ENCODE measurements at regions not wholly inside any gene's neighbourhood (a gene's known extent, or its start where the extent isn't known, plus 50 kb on each side); places are given as distances from the start of the nearest gene placed in this dataset.
A peak's percentile ranks its signal among the peaks of the same experiment; 100 is the strongest.
"Not testable (repeated sequence)": the region's sequence is repeated elsewhere in the genome, so short reads cannot be mapped to it uniquely, and the experiment has no call there.

- DNase-seq: no peak
Observed at GRCh38 chr13:50200569-50200968, 185.3 kb downstream of the KCNRG start.

- DNase-seq: peak; percentile 28
Observed at GRCh38 chr13:50200988-50201387, 185.7 kb downstream of the KCNRG start.

GRCh38 chr13:50202485-50202884 lies 187.2 kb downstream of the KCNRG start:
- DNase-seq: no peak

- peak; percentile 58 for DNase-seq
Observed at GRCh38 chr13:50203256-50203941, 188.2 kb downstream of the KCNRG start.

- DNase-seq: no peak
Observed at GRCh38 chr13:50205581-50205980, 190.3 kb downstream of the KCNRG start.

- peak; percentile 96 for DNase-seq
Observed at GRCh38 chr13:50208826-50209335, 193.6 kb downstream of the KCNRG start.

- no peak for DNase-seq
Observed at GRCh38 chr13:50209631-50210030, 194.4 kb downstream of the KCNRG start.

GRCh38 chr13:50213526-50213925 lies 198.3 kb downstream of the KCNRG start:
- no peak for DNase-seq

GRCh38 chr13:50214514-50214913 lies 199.3 kb downstream of the KCNRG start:
- no peak for DNase-seq

GRCh38 chr13:50215399-50215798 lies 200.2 kb downstream of the KCNRG start:
- DNase-seq: no peak

- DNase-seq: no peak
Observed at GRCh38 chr13:50219743-50220142, 204.5 kb downstream of the KCNRG start.

GRCh38 chr13:50220938-50221337 lies 205.7 kb downstream of the KCNRG start:
- no peak for DNase-seq

GRCh38 chr13:50222569-50223332 lies 207.5 kb downstream of the KCNRG start:
- DNase-seq: peak; percentile 72

GRCh38 chr13:50224534-50224933 lies 209.3 kb downstream of the KCNRG start:
- DNase-seq: peak; percentile 74

GRCh38 chr13:50225193-50226155 lies 210.2 kb downstream of the KCNRG start:
- no peak for DNase-seq

- no peak for DNase-seq
Observed at GRCh38 chr13:50226515-50227155, 211.4 kb downstream of the KCNRG start.

GRCh38 chr13:50227361-50227760 lies 212.1 kb downstream of the KCNRG start:
- DNase-seq: no peak

GRCh38 chr13:50228527-50228926 lies 213.3 kb downstream of the KCNRG start:
- no peak for DNase-seq

- DNase-seq: peak; percentile 87
Observed at GRCh38 chr13:50229960-50230661, 214.9 kb downstream of the KCNRG start.

- no peak for DNase-seq
Observed at GRCh38 chr13:50230662-50230978, 215.4 kb downstream of the KCNRG start.

- not testable (repeated sequence) for DNase-seq
Observed at GRCh38 chr13:50233574-50233973, 218.3 kb downstream of the KCNRG start.

Measured in fibroblast of skin of right quadriceps (primary cell).